HG03066 (cell line): ENCODE measurements at regions not wholly inside any gene's neighbourhood (a gene's known extent, or its start where the extent isn't known, plus 50 kb on each side); places are given as distances from the start of the nearest gene placed in this dataset.
"Not testable (repeated sequence)": the region's sequence is repeated elsewhere in the genome, so short reads cannot be mapped to it uniquely, and the experiment has no call there.

ENCODE experiments used
- ATAC-seq: cut with Tn5 transposase; IDR thresholded peaks from one replicate; pipeline ENCODE4 v1.9.1; 2021; ENCODE audit warnings: low read depth; ENCODE audit not compliant: unreplicated experiment

- ATAC-seq: no peak
Measured at GRCh38 chr20:58044931-58045555, 183.4 kb downstream of the ANKRD60 start.

- no peak for ATAC-seq
Measured at GRCh38 chr20:58044286-58044685, 184.2 kb downstream of the ANKRD60 start.

- ATAC-seq: no peak
Measured at GRCh38 chr20:58043236-58044140, 185.0 kb downstream of the ANKRD60 start.

- ATAC-seq: no peak
Measured at GRCh38 chr20:58042591-58042990, 185.9 kb downstream of the ANKRD60 start.

GRCh38 chr20:58040447-58041290 lies 187.8 kb downstream of the ANKRD60 start:
- ATAC-seq: no peak

- ATAC-seq: no peak
Measured at GRCh38 chr20:58039274-58040092, 189.0 kb downstream of the ANKRD60 start.

- ATAC-seq: no peak
Measured at GRCh38 chr20:58038123-58038654, 190.3 kb downstream of the ANKRD60 start.

- no peak for ATAC-seq
Measured at GRCh38 chr20:58037631-58038030, 190.8 kb downstream of the ANKRD60 start.

- no peak for ATAC-seq
Measured at GRCh38 chr20:58033026-58033536, 195.4 kb downstream of the ANKRD60 start.

- no peak for ATAC-seq
Measured at GRCh38 chr20:58032599-58032998, 195.9 kb downstream of the ANKRD60 start.

GRCh38 chr20:58031350-58031749 lies 197.1 kb downstream of the ANKRD60 start:
- not testable (repeated sequence) for ATAC-seq

- no peak for ATAC-seq
Measured at GRCh38 chr20:58028123-58028522, 200.3 kb downstream of the ANKRD60 start.

- no peak for ATAC-seq
Measured at GRCh38 chr20:58026361-58026760, 202.1 kb downstream of the ANKRD60 start.

GRCh38 chr20:58025233-58025632 lies 203.2 kb downstream of the ANKRD60 start:
- no peak for ATAC-seq

GRCh38 chr20:58024241-58024721 lies 204.2 kb downstream of the ANKRD60 start:
- no peak for ATAC-seq

- no peak for ATAC-seq
Measured at GRCh38 chr20:58023781-58024180, 204.7 kb downstream of the ANKRD60 start.

- ATAC-seq: no peak
Measured at GRCh38 chr20:58023346-58023745, 205.1 kb downstream of the ANKRD60 start.

- ATAC-seq: no peak
Measured at GRCh38 chr20:58022711-58023110, 205.7 kb downstream of the ANKRD60 start.

GRCh38 chr20:58021481-58021880 lies 207.0 kb downstream of the ANKRD60 start:
- no peak for ATAC-seq
